ENCODE measurements at regions not wholly inside any gene's neighbourhood (a gene's known extent, or its start where the extent isn't known, plus 50 kb on each side); places are given as distances from the start of the nearest gene placed in this dataset.

- DNase-seq: no peak
Measured at GRCh38 chr1:189816558-189816957, 661.1 kb downstream of the BRINP3 start.

DNA sequence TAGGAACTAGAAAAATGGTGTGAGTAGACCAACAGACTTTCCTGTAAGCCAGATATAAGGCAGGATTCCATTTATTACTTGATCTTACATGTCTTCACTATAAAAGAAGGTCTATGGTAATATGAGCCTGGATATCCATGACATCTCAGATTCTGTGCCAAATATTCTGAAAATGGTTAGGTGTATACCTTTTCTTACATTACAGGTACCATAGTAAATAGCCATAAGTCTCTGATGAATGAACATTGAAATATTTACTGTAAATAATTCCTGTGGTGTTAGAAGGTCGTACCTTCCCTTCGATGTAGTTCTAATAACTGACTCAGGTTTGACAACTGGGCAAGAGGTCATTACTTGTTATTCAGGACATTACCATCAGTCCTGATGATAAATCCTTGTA lies 657.9 kb downstream of the BRINP3 start:
- DNase-seq: no peak

DNA sequence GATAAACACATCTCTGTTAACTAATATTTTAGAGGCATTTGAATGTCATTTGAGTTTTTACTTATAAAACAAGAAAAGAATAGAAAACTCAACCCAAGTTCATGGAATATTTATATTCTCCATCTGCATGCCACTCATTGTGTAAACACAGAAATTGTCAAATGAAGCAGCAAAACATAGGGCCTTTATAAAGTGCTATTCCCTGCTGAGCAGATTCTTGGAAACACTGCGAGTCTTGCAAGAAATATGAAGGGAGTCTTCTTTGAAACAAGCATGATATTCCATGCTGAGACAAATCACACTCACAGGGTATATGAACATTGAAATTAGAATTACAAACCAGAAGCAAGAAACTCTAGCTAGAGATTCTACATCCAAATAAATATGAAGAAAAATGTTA lies 655.8 kb downstream of the BRINP3 start:
- no peak for DNase-seq

- no peak for DNase-seq
Measured at GRCh38 chr1:189834813-189835212, 642.9 kb downstream of the BRINP3 start.

- no peak for DNase-seq
Measured at GRCh38 chr1:189847613-189848012, 630.1 kb downstream of the BRINP3 start.

- no peak for DNase-seq
Measured at GRCh38 chr1:189851806-189852367, 625.8 kb downstream of the BRINP3 start.

GRCh38 chr1:189859385-189859977 lies 618.2 kb downstream of the BRINP3 start:
- DNase-seq: no peak

DNA sequence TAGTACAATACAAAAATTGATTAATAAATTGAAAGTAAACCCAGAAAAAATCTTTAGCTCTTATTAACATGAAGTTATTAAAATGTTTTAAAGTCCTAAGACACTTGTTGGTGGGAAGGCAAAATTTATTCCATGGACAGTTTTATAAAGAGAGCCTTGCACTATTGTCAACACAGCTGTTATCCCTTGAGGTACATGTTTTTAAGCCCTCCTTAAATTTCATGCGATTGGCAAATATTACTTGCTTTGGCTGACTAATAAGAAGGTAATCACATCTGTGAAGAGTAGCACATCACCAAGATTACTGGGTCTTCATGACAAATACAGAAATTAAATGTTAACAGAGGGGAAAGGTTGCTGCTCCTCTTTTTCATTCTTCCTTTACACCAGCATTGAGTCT lies 611.1 kb downstream of the BRINP3 start:
- no peak for DNase-seq

GRCh38 chr1:189868021-189868420 lies 609.6 kb downstream of the BRINP3 start:
- DNase-seq: no peak

GRCh38 chr1:189874715-189875435 lies 602.8 kb downstream of the BRINP3 start:
- DNase-seq: no peak

GRCh38 chr1:189880135-189880534 lies 597.5 kb downstream of the BRINP3 start:
- no peak for DNase-seq

DNA sequence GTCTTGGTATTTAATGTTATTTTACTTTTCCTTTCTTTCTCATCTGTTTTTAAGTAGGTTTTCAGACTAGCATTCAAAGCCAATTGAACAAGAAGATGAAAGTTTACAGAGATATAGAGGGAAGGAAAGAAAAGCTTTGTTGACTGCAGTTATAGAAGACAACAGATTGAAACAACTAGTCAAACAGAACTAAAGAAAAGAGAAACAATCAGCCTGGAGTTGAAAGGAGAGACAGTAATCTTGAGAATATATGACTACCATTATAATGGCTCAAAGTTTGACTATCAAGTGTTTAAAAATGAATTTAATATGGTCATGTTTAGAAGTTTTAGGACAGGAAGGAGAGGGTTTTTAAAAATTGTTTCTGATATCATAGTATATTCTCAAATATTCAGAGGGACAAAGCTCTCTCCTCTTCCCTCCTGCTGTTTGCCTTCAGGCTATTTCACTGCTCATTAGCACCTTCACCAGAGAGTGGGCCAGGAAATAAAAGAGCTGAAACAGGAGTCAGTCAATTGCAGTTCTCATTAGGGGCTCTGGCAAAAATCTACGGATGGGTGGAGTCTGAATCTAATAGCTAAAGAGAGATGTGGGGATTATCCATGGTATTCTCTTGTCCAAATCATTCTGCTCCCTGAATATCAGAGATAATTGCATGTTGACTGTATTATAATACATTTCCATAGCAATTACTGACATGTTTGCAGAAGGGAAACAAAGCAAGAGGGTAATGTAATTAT lies 577.8 kb downstream of the BRINP3 start:
- no peak for DNase-seq

DNA sequence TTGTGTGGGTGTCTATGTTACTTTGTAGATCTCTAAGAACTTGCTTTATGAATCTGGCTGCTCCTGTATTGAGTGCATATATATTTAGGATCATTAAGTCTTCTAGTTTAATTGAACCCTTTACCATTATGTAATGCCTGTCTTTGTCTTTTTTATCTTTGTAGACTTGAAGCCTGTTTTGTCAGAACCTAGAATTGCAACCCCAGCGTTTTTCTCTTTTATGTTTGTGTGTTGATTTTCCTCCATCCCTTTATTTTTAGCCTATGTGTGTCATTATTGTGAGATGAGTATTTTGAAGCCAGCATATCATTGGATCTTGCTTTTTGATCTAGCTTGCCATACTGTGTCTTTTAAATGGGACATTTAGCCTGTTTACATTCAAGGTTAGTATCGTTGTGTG lies 573.2 kb downstream of the BRINP3 start:
- no peak for DNase-seq

GRCh38 chr1:189908113-189908512 lies 569.6 kb downstream of the BRINP3 start:
- DNase-seq: no peak

DNA sequence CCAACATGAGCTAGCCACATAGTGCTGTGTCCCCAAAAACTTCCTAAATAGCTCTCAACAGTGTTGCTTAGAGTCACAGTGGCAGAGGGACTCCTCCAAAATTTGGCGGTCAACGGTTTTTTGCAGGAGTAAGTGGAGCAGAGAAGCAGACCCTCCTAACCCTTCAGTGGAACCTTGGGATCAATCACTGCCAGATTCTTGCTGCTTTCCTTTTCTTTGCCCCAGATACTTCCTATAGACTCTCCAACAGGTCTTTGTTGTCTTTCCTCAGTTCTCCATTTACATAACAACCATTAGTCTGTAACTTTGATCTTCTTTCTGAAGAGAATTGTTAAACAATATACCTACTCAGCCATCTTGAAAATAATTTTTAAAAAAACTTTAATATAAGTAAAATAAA lies 556.1 kb downstream of the BRINP3 start:
- DNase-seq: no peak

DNA sequence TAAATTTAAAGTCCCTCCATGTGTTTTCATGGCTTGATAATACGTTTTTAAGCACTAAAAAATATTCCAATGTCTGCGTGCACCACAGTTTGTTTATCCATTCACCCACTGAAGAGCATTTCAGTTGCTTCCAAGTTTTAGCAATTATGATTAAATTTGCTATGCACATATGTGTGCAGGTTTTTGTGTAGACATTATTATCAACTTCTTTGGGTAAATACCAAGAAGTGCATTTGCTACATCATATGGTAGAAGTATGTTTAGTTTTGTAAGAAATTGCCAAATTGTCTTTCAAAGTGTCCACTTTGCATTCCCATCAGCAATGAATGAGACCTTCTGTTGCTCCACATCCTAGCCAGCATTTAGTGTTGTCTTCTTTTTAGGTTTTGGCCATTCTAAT lies 550.0 kb downstream of the BRINP3 start:
- DNase-seq: no peak

GRCh38 chr1:189929501-189930099 lies 548.1 kb downstream of the BRINP3 start:
- no peak for DNase-seq

DNA sequence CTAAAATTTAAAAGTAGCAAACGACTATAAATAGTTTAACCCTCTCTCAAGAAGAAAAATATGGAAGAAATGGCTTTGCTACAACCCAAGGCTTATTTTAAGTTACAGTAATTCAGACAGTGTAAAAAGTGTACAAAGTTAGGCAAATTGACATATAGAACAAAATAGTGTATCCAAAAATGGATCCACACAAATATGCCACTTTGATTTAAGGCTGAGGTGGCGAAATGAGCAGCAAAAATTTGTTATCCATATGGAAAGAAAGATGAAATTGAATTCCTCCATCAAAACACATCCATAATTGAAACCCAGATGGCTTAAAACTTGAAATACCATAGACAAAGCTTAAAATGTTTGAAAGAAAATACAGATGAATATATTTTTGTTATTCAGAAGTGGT lies 540.8 kb downstream of the BRINP3 start:
- no peak for DNase-seq

DNA sequence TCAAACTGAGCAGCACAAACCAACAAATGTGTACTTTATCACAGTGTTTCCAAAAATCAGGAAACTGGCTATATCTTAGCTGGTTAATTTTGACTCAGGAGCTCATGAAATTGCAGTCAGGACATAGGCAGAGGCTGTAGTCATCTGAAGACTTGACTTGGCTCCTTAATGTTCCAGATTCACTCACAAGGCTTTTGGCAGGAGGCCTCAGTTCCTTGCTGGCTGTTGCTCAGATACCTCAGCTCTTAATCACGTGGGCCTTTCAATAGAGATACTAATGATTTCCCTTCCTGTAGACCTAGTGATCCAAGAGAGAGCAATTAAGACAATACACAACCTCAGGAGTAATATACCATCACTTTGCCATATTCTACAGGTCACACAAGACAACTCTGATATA lies 537.7 kb downstream of the BRINP3 start:
- DNase-seq: no peak

GRCh38 chr1:189941922-189942321 lies 535.7 kb downstream of the BRINP3 start:
- DNase-seq: no peak

DNA sequence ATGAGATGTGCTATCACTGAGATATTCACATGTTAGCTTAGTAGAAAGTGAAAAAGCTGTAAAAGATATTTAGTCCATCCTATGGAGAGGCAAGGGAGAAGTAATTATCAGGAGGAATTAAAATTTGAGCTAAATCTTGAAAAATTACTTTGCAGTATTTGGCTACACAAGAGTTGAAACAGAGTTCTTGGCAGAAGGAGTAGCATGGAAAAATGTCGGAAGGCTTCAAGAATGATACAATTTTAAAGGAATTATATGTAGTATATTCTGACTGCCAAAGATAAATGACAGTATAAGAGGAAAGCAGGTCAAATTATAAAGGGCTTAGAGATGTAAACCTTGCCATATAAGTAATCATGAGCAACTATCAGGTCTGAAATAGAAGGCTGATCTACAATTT lies 518.9 kb downstream of the BRINP3 start:
- no peak for DNase-seq

DNA sequence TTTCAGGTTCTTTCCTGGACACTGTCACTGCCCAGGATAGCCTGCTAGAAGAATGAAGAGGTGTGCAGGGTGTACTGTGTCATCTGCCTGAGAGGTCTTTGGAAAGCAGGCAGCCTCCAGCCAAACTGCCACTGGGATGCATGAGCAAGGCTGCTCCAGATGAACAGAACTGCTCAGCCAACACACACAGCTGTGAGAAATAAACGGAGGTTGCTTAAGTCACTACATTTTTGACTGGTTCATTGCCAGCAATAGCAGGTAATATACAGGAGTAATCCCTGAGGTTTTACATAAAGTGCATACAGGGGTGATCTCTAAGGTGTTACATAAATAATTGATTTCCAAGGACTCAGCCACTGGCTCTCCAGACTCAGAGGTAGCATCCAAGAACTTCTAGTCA lies 516.9 kb downstream of the BRINP3 start:
- no peak for DNase-seq

DNA sequence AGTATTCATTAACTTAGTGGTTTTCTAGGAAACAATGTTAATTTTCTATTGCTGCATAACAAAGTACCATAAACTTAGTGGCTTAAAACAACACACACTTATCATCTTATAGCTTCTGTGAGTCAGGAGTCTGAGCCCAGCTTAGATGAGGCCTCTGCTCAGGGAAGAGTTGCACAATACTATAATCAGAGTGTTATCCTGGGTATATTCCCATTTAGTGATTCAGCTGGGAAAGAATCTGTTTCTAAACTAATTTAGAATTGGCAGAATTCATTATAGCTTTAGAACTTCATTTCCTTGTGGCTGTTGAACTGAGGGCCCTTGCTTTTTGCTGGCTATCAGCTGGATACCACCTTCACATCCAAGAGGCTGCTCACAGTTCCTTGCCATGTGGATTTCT lies 515.5 kb downstream of the BRINP3 start:
- no peak for DNase-seq

Measured in NCI-H1694 (cell line).